ENCODE measurements at regions not wholly inside any gene's neighbourhood (a gene's known extent, or its start where the extent isn't known, plus 50 kb on each side); places are given as distances from the start of the nearest gene placed in this dataset.

DNA sequence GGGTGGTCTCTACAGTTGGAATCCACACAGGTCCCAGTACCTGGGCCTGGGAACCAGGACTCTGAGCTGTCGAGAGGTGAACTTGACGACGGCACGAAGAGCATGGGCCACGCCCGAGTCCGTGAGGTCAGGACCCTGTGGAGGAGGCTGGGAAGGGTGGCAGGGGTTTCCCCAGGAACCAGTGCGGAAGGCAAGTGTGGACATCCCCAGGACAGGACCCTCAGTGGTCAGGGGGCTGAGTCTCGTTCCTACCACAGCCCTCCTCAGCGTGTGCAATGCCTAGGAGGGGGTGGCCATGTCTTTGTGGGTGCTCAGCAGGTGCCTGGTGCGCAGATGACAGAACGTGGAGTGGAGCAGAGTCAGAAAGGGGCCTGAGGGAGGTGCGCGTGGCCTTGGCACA, 335.6 kb upstream of the SALL3 start:
- DNase-seq = no peak

DNA sequence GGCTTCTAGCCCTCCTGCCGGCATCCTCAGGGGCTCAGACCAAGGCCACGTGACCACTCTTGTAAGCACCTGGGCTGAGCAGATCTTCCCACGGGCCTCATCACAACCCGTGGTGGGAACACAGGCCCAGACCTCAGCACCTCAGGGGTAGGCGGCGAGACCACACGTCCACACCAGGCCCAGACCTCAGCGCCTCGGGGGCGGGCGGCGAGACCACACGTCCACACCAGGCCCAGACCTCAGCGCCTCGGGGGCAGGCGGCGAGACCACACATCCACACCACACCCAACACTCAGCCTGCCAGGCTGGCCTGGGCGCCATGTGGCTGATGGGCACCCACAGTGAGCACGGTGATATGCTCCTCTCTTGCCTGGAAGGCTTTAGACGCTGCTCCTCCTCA, 334.4 kb upstream of the SALL3 start:
- no peak for DNase-seq

DNA sequence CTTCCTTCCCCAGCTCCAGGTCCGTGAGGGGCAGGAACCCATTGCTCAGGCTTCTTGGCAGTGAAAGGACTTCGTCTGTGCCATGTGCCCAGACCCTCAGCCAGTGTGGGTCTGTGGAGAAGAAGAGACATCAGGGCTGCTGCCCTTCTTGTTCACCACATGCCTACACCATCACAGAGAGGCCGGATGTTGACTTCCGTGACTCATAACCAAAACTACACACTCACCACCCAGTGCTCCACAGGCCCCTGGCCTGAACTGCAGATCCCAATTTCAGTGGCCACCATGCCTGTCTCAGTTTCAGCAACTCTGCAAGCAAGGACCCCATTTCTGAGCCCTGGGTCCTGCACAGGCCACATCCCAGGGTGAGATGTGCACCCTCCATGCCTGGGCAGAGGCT, 332.6 kb upstream of the SALL3 start:
- no peak for DNase-seq

DNA sequence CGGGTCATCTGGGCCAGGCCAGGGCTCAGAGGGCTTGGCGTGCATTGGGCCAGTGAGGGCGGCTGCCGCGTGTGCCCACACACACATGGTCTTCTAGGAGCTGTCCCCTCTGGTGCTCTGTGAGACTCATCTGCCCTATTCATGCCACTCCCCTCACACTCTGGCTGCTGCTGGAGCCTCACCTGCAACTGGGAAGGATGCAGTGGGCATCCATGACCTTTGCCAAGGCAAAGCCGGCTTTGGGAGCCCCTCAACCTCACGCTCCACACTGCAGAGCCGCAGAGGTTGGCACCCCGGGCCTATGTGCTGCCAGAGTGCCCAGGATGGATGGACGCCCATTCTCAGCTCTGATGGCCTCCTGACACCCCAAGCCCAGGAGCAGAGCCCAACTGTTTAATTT, 330.2 kb upstream of the SALL3 start:
- DNase-seq = no peak

DNA sequence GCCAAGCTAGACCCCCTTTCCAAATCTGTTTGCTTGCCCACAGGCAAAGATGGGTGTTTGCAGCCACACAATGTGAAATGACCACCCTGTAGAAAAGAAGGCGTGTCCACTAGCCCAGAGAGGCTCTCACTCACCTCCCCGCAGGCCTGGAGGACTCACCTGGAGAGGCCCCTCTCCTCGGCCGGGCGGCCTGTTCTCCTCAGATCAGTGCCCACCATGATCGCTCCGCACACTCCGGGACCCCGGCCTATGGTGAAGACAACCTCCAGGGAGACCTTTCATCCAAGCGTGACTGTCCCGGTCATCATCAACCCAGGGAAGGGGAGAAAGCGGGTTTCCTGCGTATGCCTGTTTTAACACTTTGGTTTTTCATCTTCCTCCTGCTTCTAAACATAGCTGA, 328.7 kb upstream of the SALL3 start:
- no peak for DNase-seq

DNA sequence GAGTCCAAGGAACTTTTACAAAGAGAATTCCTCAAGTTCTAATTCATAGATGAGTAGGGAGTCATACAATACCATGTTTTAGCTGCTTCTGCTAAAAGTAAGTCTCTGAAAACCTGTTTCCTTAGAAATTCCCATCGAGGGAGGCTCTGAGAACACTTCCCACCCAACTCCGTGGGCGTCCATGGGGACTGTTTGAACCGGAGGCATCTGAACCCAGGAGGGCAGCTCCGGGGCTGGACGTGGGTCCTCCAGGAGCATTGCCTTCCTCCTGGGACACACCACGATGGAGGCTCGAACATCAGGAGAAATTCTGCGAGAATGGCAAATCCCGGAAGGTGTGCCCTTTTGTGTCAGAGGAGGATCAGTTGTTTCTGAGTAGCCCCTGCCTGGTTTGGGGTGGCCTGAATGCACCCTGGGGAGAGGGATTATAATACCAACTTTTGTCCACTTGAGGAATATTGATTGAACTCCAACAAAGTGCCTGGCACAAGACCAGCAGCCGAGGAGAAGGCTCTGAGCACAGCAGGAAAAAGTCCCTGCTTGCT, 327.5 kb upstream of the SALL3 start:
- DNase-seq = no peak

DNA sequence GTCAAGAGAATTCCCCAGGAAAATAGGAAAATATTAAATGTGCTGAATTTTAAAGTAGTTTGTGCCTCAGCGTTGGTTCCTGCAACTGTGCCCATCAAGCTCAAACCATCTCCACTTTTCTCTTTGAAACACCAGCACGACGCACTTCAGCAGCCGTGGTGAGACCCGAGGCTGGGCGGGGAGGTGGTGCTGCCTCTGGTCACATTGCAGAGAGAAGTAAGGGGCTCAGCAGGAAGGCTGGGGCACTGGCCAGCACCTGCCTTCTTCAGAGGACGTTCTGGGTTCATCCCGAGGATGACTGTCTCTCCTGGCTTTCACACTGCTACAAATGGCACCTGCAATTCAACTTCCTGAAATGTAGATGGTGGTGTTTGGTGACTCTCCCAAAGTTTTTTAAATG, 323.7 kb upstream of the SALL3 start:
- DNase-seq = no peak

DNA sequence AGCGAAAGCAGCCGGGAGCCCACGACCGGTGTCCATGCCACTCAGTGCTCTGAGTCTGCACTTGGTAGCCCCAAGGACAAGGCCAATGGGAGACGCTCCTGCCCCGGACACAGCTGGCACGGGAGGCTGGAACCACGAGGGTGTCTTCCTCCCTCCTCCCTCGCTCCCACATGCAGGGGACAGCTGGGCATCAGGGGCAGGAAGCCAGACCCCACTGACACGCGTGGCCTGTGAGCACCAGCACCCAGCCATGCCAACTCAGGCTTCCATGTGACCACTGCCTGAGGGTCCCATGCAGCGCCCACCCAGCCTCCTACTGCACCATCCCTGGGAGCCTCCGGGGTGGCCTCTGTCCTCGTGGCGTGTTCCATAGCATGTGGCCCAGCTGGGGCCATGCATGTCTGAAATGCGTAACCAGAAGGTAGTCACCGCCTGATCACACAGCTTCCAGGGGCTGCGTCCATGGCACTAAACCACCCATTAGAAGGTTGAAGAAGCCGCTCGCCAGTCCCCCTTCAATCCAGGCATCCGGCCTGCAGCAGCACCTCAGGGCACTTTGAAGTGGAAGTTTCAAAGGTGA, 323.2 kb upstream of the SALL3 start:
- no peak for DNase-seq

DNA sequence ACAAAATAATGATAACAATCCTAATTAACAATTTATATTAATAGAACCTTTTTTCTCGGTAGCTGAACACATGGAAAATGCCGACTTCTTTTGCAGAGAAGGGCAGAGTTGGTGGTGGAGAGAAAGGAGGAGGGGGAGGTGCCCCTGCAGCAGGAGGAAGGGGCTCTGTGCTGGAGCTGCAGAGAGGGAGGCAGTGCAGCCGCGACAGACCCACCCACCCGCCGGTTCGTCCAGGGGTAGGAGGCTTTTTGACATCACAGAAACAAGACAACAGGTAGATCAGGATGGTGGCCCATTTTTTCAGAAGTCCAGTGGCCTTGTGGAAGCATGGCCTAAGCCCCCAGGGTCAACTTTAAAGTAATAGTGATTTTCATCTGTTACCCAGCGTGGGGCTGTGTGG, 321.1 kb upstream of the SALL3 start:
- no peak for DNase-seq

DNA sequence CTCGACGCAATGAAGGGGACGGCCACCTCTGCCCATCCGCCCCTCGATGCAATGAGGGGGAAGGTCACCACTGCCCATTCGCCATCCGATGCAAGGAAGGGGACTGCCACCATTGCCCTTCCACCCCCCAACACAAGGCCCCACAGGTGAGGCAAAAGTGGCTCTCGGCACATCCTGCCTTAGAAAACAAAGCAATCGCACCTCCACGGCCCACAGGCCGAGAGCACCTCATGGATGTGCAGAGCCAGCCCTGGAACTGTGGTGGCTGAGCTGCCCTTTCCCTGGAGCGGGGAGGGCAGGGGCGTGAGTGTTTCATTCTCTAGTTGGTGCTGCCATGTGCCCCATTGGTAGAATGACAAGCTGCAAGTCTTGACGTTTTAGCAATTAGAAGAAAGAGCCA, 320.6 kb upstream of the SALL3 start:
- DNase-seq = no peak

DNA sequence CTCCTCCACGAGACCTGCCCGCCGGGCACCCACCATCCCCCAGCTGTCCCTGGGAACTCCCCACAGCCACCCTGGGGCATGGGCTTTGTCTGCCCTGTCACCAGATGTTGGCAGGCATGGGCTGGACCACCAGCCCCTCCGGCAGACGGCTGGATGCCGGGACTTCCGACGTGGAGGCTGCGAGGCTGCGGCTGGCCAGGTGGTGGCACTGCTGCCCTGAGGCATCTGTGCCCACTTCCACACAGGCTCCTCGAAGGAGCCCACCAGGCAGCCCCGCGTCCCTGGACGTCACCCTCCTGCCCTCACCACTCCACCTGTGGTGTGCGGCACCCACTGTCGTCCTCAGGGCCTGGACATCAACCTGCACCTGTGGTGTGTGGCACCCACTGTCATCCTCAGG, 319.9 kb upstream of the SALL3 start:
- DNase-seq = no peak

DNA sequence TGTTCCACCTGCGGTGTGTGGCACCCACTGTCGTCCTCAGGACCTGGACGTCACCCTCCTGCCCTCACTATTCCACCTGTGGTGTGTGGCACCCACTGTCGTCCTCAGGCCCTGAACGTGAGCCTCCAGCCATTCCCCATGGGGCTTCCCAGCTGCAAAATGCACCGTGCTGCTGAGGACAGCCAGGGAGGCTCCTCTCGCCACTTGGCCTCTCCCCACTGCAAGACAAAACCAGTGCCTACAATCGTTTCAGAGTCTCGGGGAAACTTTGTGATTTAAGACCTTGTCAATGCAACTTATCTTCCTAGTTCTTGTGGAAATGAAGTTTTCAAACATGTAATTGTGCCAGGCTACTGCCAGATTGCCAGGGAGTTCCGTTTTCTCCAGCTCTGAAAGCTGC, 319.3 kb upstream of the SALL3 start:
- no peak for DNase-seq

DNA sequence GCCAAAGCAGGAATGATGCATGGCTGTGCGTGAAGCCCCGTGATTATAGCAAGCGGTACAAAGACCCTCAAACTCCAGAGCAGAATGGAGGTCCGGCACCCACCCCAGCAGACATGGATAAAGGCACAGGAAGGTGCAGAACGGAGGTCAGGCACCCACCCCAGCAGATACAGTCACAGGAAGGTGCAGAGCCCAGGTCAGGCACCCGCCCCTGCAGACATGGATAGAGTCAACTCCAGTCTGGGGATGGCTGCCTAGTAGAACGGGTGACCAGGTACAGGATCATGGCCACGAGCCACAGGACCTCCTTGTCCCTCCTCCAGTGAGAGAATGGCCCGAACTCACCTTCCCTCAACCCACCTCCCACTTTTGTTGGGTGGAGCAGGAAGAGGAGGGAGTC, 318.3 kb upstream of the SALL3 start:
- DNase-seq = no peak

DNA sequence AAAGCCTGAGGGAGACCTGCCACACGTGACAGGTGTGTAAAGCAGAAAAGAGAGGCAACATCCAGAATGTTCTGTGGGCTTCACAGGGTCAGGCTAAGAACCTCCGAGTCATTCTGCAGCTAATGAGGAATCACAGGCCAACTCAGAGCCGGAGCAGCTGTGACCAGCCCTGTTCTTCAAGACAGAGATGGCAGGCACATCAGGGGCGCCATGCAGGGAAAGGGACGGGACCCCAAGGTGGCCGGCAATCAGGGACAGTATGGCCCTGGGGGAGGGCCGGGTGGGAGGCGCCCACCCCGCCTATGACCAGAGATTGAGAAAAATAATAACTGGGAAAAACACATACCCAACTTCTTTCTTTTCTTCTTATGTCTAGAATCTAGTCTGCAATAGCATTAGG, 316.7 kb upstream of the SALL3 start:
- DNase-seq = no peak

DNA sequence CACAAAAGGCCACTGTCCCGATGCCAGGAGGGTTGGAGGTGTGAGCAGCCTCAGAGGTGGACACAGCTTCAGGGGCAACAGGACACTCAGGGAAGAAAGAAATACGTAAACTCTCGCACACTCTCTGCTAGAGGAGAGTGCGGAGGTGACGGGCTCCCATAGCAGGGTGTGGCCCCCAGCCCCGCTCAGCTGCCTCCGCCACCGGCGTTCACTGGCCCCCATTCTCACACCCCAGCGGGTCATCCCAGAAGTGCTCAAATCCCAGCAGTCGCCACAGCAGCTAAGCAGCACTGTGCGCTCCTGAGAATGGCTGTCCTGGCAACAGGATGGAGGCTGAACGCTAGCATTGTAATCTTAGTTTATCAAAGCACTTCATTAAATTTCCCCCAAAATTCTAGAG, 315.6 kb upstream of the SALL3 start:
- no peak for DNase-seq

DNA sequence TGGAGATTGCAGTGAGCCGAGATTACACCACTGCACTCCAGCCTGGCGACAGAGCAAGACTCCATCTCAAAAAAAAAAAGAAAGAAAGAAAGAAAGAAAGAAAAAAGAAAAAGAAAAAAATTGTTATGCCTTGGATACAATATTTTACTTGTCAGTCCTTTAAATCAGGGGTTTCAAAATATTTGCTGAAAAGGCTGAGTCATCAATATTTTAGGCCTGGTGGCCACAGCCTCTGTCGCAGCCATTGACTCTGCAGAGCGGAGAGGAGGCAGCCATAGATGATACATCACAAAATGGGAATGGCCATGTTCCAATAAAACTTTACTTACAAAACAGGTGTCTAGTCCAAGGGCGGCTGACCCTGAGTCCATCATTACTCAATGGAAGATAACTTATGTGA, 314.8 kb upstream of the SALL3 start:
- DNase-seq = no peak

DNA sequence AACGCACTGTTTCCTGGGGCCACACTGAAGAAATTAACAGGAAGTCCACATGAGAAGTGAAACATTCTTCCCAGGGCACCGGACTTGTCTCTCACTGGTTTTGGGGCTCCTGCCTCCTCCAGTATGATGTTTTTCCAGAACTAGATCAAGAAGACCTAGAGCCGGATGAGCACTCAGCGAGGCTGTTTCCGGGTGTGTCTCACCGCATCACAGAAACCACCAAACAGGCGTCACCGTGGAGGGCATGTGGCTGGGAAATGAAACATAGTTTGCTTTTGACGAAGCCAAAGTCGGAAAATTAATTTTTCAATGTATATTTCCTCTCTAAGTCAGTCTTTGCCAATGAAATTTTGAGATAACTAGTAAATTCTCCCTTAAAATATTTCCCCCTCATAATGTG, 314.0 kb upstream of the SALL3 start:
- DNase-seq = no peak

DNA sequence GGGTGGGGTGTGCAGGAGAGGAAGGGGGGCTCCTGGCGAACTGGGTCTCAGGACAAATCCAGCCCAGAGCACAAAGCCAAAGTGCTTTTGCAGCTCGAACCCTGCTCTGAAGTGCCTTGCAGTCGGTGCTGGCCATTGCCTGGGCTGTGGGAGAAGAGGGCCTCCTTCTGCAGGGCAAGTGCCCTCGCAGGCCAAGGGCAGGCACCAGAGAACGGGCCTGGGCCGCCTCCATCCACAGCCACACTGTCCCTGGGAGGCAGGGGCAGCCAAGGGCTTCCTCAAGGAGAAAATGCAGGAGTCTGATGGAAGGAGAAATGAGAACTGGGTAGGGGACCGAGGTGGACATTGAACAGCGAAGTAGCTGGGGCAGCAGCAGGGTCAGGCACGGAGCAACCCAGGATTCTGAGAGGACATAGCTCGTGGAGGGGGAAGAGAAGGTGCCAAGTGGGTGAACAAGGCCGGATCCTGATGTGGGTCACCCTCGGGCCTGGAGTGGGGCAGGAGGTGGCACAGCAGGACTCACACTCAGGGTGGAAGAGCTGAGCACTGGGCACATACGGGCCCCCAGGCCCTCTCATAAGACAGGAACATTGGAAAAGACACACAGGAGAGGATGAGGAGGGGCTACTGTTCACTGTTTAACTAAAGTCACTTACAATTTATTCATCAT, 312.8 kb upstream of the SALL3 start:
- no peak for DNase-seq

DNA sequence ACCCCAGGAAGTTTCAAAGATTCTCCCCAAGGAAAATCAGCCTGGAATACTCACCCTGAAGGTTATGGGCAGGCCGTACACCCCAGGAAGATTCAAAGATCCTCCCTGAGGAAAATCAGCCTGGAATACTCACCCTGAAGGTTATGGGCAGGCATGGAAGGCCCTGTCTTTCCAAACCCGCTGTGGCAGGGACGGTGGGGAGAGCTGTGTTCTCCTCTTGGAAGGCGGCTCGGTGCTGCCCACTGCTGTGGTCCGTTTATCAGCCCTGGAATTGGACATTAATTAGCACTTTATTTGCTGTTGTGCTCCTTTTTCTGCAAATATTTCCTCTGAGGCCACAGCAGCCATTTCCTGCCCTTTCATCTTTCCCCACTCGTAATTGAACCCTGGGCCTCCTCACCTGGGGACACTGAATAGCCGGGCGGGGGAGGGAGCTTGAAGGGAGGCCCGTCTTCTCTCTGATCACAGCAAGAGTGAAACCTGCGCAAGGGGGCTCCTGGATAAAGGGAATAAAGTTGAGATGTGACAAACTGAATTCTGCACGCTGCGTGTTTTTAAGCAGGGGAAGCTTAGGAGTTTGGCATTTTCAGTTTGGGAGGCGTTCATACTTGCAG, 308.7 kb upstream of the SALL3 start:
- DNase-seq = no peak

DNA sequence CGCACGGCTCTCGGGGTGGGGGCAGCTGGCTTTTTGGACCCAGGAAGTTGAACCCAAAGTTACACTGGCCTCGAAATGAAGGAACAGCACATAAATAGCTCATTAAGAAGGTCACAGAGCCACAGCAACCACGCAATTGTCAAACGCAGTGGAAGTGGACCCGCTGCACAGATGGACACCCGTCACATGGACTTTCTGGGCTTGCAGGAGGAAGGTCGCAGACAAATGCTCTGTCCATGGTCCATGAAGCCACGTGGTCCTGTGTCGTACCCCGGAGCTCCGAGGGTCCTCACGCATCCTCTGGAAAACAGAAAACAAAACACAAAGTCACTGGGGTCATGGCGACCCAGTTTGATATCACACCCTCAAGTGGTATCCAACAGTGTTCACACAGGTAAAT, 308.1 kb upstream of the SALL3 start:
- DNase-seq = no peak

DNA sequence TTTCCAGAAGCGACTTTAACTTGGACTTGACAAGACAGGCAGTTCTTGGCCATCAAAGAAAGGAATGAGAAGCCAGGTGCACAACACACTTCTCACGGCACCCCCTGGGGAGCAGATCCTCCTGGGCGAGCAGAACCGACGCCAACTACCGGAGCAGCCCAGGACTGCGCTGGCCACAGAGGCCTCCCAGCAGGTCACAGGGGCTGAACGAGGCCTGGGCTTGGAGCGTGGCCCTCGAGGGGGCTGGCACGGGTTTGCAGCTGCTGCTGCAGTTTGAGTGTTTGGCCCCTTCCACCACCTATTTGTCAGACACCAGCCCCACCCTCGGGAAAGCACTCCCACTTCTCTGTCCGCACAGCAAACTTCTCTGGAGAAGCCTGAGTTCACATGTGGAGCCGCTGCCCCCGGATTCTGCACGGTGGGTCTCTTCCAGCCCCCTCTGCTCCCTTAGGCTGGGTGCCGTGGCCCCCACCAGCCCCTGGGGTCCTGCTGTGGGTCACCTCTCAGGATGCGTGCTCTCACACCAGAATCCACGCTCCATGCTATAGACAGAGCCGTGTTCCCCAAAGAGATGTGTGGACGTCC, 306.7 kb upstream of the SALL3 start:
- no peak for DNase-seq

DNA sequence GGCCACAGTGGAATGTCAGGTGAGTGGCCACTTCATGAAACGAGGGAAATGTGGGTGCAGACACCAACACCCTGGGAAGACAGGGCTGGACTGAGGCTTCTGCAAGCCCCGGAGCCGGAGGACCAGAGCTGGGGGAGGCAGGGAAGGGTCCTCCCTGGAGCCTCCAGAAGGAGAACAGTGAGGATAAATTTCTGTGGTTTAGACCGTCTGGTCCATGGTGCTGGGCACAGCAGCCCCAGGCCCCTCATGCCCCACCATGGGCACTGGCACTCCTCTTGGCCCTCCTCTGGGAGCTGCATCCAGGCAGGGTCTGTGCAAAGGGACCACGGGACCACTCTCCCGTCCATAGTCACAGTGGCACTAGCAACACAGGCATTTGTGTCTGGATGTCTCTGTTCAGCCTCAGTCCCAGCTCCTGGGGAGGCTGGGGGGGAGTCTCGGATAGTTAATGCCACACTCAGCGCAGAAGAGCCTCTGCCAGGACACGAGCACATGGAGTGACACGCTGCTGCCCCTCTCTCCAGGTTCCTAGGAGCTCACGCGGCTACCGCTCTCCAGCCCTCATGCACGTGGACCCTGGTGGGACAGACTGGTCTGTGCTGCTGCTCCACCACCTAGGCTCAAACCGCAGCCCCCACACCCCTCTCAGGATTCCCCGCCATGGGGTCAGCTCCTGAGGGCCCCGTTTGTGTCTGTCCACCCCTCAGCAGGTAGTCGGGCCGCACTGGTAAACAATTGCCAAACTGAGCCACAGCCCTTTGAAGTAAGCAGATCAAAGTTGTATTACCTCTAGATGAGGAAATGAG, 305.9 kb upstream of the SALL3 start:
- no peak for DNase-seq

DNA sequence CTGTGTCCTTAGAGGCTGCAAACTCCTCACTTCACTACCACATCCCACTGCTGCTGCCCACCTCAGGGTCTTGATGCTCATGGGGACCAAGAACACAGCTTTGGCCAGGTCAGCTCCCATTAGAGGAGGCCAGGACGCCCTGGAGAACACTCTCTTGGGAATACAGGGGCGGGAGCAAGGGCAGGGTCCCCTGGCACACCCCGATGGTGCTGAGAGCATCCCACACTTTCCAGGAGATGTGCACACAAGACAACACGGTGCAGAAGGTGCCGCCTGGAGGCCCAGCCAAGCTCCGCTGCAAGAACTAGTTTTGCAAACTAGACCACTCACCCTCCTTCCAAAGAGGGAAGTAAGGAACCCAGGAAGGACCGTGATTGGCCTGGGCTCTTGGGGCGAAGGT, 304.4 kb upstream of the SALL3 start:
- DNase-seq = no peak

Data from NCI-H2171 treated with DMSO at 0.1 percent for 48 hours (cell line).